Neural cell (in vitro differentiated cells): ENCODE measurements at regions not wholly inside any gene's neighbourhood (a gene's known extent, or its start where the extent isn't known, plus 50 kb on each side); places are given as distances from the start of the nearest gene placed in this dataset.

Experiments
- CTCF ChIP-seq: fragments of 450-650 bp; IDR thresholded peaks from 2 replicates; pipeline ENCODE4 v1.5.1; 2014; ENCODE audit warnings: antibody characterized with exemption, mild to moderate bottlenecking, moderate library complexity; ENCODE audit not compliant: poor library complexity, severe bottlenecking
- EP300 ChIP-seq: fragments of 450-650 bp; conservative IDR thresholded peaks from 2 replicates; pipeline ENCODE4 v1.6.1; 2014; ENCODE audit warnings: antibody characterized with exemption, mild to moderate bottlenecking, moderate library complexity; ENCODE audit not compliant: poor library complexity, severe bottlenecking
- EZH2 ChIP-seq: fragments of 200-600, 300-800 bp; shearing (Covaris generic), sonication (generic); IDR thresholded peaks from 2 replicates; pipeline ENCODE4 v1.6.1; 2014; ENCODE audit warnings: antibody characterized with exemption, low read length, borderline replicate concordance, mild to moderate bottlenecking; ENCODE audit not compliant: insufficient read depth, poor library complexity, severe bottlenecking
- POLR2AphosphoS5 ChIP-seq: IDR thresholded peaks from 2 replicates; pipeline ENCODE4 v1.6.1; 2012
- RAD21 ChIP-seq: fragments of 450-650 bp; conservative IDR thresholded peaks from 2 replicates; pipeline ENCODE4 v1.6.1; 2014; ENCODE audit warnings: antibody characterized with exemption, mild to moderate bottlenecking, moderate library complexity
- REST ChIP-seq: IDR thresholded peaks from 2 replicates; pipeline ENCODE4 v1.6.1; 2012; ENCODE audit warnings: borderline replicate concordance
- SMC3 ChIP-seq: fragments of 450-650 bp; conservative IDR thresholded peaks from 2 replicates; pipeline ENCODE4 v1.6.1; 2014; ENCODE audit warnings: antibody characterized with exemption, mild to moderate bottlenecking, moderate library complexity; ENCODE audit not compliant: poor library complexity
- TAF1 ChIP-seq: IDR thresholded peaks from 2 replicates; pipeline ENCODE4 v1.6.1; 2012; ENCODE audit warnings: low read depth

- TF ChIP-seq POLR2AphosphoS5 (no peak), REST (no peak), CTCF (no peak), SMC3 (no peak), RAD21 (no peak), EZH2 (no peak), TAF1 (no peak), EP300 (no peak)
Observed at GRCh38 chr4:91826186-91826585, 477.6 kb upstream of the GRID2 start.
